ENCODE measurements at regions not wholly inside any gene's neighbourhood (a gene's known extent, or its start where the extent isn't known, plus 50 kb on each side); places are given as distances from the start of the nearest gene placed in this dataset.

GRCh38 chr20:60467771-60468170 is 509.5 kb downstream of the CDH26 start:
- Histone ChIP-seq H3K23ac (ENCODE audit: insufficient read length) (no peak overlapping the region), H3K36me3 (ENCODE audit: control insufficient read depth in 2 of 4, insufficient read depth in 4 of 4, low read length in 3 of 4) (no peaks in the 10 kb centered on the region), H3K18ac (ENCODE audit: extremely low read depth, low read length) (no peak overlapping the region), H3K79me1 (ENCODE audit: low read depth, low read length) (no peaks in the 10 kb centered on the region), H3K4ac (replicated peaks; ENCODE audit: insufficient read length, low read depth, low read length) (no peak overlapping the region), H3K9me3 (ENCODE audit: insufficient read depth in 2 of 2, low read depth in 1 of 2, low read length in 1 of 2) (no peaks in the 10 kb centered on the region), H3K27ac (ENCODE audit: low read depth, low read length) (no peak overlapping the region), H3K27me3 (replicated peaks in 1 of 4; ENCODE audit: control insufficient read depth in 3 of 4, extremely low read depth in 1 of 4, insufficient read depth in 3 of 4, low read length in 3 of 4) (no peaks in the 10 kb centered on the region), H2BK15ac (ENCODE audit: low read length) (no peak overlapping the region), H3K79me2 (ENCODE audit: control insufficient read depth in 1 of 2, insufficient read depth in 2 of 2, low read length in 2 of 2) (no peaks in the 10 kb centered on the region), H4K91ac (replicated peaks; ENCODE audit: insufficient read length, low read length) (no peak overlapping the region), H3K23me2 (ENCODE audit: low read depth, low read length) (no peaks in the 10 kb centered on the region), H4K8ac (ENCODE audit: extremely low read depth, insufficient read depth, low read length) (no peak overlapping the region), H4K5ac (ENCODE audit: insufficient read length, low read depth, low read length) (no peak overlapping the region), H2BK5ac (ENCODE audit: low read depth, low read length) (no peak overlapping the region), H2BK120ac (replicated peaks; ENCODE audit: low read depth, low read length) (no peak overlapping the region), H2AK5ac (ENCODE audit: low read depth, low read length) (no peak overlapping the region), H3K4me3 (ENCODE audit: extremely low read depth in 1 of 4, insufficient read depth in 2 of 4, low read depth in 3 of 4, low read length in 4 of 4) (no peak overlapping the region), H3K56ac (replicated peaks; ENCODE audit: insufficient read length, low read depth, low read length) (no peak overlapping the region), H3K4me1 (replicated peaks in 1 of 4; ENCODE audit: control insufficient read depth in 3 of 4, insufficient read depth in 4 of 4, low read length in 3 of 4) (no peaks in the 10 kb centered on the region), H2BK20ac (ENCODE audit: low read length) (no peak overlapping the region), H3K14ac (ENCODE audit: insufficient read length) (no peak overlapping the region), H3K9ac (replicated peaks in 1 of 4; ENCODE audit: extremely low read depth in 1 of 4, low read depth in 3 of 4, low read length in 3 of 4) (no peak overlapping the region), H4K20me1 (replicated peaks in 1 of 2; ENCODE audit: control insufficient read depth in 1 of 2, insufficient read depth in 2 of 2, low read length in 2 of 2) (no peaks in the 10 kb centered on the region), H2AFZ (ENCODE audit: low read length) (no peak overlapping the region), H3K4me2 (ENCODE audit: insufficient read depth in 1 of 2, low read depth in 2 of 2, low read length in 2 of 2) (no peak overlapping the region), H2BK12ac (ENCODE audit: low read depth, low read length) (no peak overlapping the region)
- FAIRE-seq (no peak), DNase-seq (ENCODE audit: low read depth in 1 of 2, low spot score in 2 of 2) (no peak)
- TF ChIP-seq HDAC2 (IDR thresholded peaks at IDR 0.05; ENCODE audit: borderline replicate concordance in 1 of 2, low read depth in 2 of 2, low read length in 2 of 2) (no peak), HDAC6 (IDR thresholded peaks at IDR 0.05; ENCODE audit: low read depth, low read length) (no peak), POLR2A (IDR thresholded peaks at IDR 0.05; ENCODE audit: control extremely low read depth in 1 of 2, low read depth in 2 of 2, low read length in 2 of 2) (no peak), SUZ12 (IDR thresholded peaks at IDR 0.05; ENCODE audit: low read length) (no peak)
- POLR2A ChIA-PET (ENCODE audit: partially characterized antibody), result no interaction called here
- 99% methylated on average over 4 of the region's 4 CpGs; no CpG with 5 or more reads in 1 of the 2 experiments for WGBS, 2 experiments (ENCODE audit: extremely low coverage in 1 of 2, insufficient coverage in 1 of 2, insufficient read length in 1 of 2, insufficient replicate concordance in 2 of 2, low coverage in 1 of 2, low lambda C conversion rate in 2 of 2, missing lambda C conversion rate in 1 of 2)
- CTCF ChIA-PET (ENCODE audit: partially characterized antibody), result interaction anchor here (6.9 kb wide), 1 partner anchor 13 kb away, joined by 40 read pairs; no protein-coding TSS in a partner anchor

Data from H1 (cell line).